GM19025 (cell line): ENCODE measurements at regions not wholly inside any gene's neighbourhood (a gene's known extent, or its start where the extent isn't known, plus 50 kb on each side); places are given as distances from the start of the nearest gene placed in this dataset.

Experiments
- ATAC-seq: cut with Tn5 transposase; IDR thresholded peaks from one replicate; pipeline ENCODE4 v1.9.1; 2021; ENCODE audit warnings: mild to moderate bottlenecking, low read depth, moderate library complexity; ENCODE audit not compliant: unreplicated experiment

DNA sequence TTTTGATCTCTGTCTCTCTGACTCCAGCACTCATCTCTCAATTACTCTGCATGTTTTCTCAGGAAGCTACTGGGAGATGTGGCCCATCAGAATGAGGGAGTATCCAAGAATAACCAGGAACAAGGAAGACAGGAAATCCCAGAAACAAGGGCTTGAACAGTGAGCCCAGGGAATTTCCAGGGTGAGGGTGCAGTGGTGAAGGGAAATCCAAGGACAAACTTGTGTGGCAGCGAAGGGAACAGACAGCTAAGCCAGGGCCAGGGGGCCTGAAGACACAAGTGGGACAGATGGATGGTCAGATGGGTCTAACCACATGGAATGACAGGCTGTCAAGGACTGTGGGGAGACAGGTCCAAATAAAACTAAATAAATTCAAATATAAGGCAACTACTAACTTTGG lies 121.8 kb upstream of the ERRFI1 start:
- ATAC-seq = no peak

DNA sequence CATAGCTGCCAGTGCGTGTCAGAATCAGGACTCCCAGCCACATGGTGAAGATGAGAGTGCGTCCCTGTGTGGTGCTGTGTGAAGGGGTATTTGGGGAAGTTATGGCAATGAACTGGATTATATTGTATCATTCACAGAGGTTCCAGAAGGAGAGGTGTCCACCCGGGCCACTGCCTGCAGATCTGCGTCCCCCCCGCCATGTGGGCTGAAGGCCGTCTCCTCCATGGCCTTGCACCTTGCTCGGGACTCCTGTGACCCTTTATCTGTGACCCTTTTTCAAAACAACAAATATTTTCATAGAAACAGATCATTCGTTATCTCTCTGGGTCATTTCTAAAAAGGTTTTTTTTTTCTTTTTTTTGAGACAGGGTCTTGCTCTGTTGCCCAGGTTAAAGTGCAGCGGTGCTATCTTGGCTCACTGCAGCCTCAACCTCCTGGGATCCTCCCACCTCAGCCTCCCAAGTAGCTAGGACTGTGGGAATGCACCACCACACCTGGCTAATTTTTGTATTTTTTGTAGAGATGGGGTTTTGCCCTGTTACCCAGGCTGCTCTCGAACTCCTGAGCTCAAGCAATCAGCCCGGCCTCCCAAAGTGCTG lies 120.2 kb upstream of the ERRFI1 start:
- ATAC-seq = no peak

DNA sequence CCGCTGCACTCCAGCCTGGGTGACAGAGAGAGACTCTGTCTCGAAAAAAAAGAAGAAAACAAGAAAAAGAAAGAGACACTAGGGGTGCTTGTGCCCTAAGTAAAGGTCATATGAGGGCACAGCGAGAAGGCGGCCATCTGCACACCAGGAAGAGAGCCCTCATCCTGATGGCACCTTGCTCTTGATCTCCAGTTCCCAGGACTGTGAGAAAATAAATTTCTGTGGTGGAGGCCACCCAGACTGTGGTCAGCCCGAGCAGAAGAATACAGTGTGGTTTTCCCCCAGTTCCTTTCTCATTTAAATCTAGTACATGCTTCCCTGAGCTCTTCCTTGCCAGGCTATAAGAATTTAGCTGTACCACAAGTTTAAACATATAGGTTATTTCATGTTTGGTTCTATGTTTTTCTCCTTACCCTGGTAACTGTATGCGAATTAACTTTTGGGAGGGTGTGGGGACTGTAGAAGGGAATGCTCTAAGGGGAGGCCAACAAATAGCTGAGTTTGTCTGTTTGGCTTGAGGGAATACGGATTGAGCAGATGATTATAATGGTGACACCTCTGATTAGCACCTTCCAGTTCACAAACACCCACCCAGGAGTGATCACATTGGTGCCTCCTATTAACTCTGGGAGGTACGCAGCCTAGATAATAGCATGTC lies 119.6 kb upstream of the ERRFI1 start:
- no peak for ATAC-seq

DNA sequence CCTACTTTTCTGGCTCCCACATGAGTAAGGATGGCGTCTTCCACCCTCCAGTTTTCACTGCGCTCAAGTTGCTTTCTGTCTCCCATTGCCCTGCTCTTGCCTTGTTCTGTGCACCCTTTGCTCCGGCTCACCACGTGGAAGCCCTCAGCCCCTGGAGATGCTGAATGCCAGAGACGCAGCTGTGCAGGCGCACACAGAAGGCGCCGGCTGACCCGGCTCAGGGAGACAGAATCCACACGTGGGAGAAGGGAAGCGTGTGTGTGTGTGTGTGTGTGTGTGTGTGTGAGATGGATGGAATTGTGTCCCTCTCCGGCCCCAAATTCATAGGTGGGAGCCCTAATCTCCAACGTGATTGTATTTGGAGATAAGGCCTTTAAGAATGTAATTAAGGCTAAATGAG lies 118.2 kb upstream of the ERRFI1 start:
- no peak for ATAC-seq

DNA sequence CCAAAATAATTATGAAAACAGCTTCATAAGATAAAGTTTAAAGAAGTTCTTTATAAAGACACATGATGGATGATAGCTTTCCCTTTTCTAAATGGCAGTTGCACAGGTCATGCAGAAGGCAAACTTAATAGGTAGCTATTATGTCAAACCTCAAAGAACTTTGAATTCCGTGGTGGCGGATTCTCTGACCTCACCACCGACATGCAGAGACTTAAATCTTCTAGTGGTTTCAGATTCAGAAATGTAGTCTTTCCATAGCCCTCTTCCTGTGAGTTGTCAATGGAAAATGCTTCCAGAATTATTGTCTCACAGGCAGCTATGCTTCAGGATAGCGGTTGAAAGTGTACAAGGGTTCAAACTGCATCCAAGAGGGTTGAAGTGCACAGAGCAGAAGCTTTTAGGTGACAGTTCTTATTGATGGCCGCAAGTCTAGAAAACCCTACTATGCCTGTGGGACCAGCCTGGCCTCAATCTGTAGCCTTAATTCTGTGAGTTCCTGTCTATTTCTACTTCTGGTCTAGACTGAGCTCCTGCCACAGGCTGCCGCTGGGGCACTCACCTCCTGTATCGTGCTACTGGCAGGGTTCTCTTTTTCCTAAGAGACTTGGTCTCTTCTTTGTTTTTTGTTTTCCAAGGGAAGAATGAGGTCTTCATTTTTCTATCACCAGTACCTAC lies 117.0 kb upstream of the ERRFI1 start:
- ATAC-seq = no peak

DNA sequence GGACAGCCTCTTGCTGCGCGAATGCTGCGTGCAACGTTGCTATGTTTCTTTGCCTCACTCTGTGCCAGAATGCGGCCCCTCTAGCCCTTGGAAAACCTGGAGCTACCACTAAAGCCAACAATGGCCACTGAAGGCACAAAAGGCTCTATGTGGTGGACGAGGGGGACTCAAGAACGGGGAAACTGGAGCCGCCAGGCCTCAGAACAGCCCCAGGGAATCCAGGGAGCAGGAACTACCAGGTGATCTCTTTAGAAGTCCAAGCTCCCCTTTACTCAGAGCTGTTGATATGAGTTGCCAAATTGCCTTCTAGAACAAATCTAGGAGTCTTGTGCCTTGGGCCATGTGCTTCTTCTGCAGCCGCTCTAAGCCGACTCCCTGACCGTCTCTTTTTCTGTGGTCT lies 113.8 kb upstream of the ERRFI1 start:
- ATAC-seq = no peak

DNA sequence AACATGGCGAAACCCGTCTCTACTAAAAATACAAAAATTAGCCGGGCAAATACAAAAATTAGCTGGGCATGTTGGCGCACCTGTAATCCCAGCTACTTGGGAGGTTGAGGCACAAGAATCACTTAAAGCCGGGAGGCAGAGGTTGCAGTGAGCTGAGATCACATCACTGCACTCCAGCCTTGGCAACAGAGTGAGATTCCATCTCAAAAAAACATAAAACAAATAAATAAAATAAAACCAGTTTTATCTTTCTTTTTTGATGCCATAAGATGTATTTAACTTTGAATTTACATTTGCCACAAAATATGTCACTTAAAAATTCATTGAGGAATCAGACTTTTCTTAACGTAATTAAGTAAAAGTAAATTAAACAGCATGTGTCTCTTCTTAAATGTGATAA lies 113.3 kb upstream of the ERRFI1 start:
- no peak for ATAC-seq

DNA sequence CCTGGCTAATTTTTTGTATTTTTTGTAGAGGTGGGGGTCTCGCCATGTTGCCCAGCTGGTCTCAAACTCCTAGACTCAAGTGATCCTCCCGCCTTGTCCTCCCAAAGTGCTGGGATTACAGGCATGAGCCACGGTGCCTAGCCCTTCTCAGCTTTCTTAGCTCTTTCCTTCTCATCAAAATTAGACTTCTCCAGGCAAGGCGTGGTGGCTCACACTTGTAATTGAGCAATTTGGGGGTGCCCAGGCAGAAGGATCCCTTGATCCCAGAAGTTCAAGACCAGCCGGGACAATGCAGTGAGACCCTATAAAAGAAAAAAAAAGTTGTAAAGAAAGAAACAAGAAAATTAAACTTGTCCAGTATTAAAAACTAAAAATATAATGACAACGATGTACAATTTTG lies 112.6 kb upstream of the ERRFI1 start:
- ATAC-seq = no peak

DNA sequence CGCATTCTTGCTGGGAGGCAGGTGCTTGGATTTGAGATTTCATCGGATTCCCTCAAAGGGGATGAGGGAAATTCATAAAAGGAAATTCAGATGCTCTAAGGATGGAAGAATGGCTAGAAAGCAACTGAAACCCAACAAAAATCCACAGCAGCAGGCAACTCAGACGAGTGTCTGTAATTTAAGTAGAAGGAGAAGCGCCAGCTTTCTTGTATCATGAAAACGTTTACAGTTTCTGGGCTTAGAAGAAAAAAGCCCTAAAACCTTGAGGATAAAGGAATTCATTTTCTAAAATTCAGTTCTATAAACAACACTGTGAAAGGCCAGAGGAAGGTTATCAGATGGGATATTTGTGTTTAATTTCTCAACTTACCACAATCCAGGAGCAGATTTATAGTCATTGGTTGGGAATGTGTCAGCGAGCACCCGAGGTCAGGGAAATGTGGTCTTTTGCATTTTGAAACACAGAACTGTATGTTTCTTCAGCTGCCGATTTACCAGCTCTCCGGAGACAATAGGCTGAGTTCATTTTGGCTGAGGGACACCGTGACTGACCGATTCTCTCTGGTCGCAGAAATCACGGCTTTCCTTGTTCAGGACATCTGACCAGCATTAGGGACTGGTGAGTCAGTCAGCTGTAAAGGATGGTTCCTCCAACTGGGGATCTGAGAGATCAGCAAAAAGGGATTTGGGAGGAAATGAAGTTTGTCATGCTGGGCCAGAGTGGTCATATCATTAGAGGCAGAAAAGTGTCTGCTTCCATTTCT lies 111.6 kb upstream of the ERRFI1 start:
- ATAC-seq = no peak

DNA sequence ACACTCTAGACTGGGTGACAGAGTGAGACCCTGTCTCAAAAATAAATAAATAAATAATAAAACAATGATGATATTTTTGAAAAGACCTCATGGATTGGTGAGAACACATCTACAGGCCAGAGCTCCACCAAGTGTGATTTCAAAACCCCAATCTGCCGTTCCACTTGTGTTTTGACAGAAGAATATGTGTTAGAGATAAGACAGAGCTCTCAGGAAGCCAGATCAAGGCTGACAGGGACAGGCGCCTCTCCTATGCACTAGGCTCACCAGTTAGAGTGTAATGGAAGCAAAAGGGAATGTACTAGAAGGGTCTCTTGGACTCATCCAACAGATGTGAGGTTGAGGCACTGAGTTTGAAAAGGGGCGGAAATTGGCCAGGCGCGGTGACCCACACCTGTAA lies 110.7 kb upstream of the ERRFI1 start:
- ATAC-seq = no peak

DNA sequence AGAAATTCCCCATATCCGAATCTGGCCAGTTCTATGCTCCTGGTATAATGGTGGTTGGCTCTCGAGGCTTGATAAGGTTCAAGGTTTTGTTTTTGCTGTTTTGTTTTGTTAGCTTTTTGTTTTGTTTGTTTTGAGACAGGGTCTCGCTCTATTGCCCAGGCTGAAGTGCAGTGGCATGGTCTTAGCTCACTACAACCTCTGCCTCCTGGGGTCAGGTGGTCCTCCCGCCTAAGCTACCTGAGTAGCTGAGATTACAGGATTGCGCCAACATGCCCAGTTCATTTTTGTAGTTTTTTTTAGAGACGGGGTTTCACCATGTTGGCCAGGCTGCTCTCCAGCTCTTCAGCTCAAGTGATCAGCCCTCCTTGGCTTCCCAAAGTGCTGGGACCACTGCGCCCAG lies 109.1 kb upstream of the ERRFI1 start:
- ATAC-seq = no peak

DNA sequence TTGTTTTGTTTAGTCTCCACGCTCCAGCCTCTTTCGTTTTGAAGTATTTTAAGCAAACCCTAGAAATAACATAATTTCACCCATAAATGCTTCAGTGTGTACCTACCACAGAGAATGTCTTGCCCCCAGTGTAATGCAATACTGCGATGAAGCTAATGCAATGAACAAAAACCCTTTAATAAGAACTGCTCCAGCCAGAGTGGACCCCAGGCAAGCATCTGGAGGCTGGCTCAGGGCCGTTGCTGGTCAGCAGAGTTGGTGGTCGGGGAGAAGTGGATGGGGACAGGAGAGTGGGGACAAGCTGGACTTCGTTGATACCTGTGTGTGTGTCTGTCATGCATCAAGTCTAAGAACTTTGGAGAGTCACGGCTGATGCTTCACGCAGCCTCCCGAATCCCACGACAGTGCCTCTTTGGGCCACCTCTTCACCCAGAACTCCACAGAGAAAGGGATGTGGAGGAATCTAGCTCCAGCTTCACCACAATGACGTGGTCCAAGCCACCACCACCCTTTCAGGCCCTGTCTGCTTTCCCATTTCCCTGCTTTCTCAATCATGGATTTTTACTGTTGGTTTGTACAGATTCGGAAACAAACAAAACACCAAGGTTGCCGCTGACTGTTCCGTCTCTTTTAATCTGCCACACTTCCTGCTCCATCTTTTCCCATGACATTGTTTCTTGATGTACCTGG lies 108.6 kb upstream of the ERRFI1 start:
- ATAC-seq = no peak

DNA sequence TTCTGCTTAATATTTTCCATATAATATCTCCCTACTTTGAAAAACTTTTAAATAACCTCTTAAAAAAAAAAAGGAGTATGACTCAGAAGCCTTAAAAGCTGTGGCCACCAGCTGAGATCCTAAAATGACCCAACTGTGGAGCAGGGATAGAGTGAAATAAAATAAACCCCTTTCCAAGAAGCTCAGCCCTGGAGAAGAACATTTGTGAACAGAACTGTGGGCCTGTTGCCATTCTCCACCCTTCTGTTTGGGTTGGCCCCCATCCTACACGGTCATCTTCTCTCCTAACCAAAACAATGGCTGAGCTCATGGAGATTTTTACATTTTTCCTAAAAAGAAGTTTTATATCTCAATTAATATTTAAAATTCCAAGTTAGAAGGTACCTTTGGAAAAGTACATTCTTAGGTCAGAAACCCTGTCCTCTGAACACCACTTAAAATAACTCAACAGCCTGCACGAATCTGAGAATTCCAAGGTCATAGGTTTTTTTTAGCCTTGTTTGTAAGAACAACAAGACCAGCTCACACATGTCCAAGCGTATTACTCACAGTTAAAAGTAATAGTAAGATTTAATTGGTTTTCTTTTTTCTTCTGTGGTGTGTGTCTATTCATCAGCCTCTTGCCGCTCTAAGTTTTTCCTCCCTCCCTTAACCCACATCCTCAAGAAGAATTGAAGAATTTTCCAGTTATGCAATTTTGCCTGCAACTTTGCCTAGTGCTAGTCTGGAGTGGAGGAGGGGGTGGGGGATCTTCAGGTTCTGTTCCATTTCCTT lies 107.7 kb upstream of the ERRFI1 start:
- no peak for ATAC-seq

DNA sequence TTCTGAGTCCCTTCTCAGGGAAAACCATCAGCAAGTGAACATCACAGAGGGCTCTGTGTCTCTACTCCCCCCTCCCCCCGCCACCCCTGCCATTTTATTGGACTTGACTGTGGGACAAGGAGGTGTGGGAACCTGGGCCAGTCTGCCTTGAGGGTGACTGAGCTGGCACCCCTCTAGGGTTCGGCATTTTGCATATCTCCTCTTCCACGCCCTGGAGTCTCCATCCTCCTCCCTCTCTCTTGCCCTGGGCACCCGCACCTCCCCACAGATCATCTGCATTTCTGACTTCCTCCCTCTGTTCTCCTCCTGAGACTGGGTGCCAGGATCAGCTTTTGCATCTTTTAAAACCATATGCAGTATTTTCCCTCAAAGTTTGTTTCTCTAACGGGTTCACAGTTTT lies 107.1 kb upstream of the ERRFI1 start:
- no peak for ATAC-seq

DNA sequence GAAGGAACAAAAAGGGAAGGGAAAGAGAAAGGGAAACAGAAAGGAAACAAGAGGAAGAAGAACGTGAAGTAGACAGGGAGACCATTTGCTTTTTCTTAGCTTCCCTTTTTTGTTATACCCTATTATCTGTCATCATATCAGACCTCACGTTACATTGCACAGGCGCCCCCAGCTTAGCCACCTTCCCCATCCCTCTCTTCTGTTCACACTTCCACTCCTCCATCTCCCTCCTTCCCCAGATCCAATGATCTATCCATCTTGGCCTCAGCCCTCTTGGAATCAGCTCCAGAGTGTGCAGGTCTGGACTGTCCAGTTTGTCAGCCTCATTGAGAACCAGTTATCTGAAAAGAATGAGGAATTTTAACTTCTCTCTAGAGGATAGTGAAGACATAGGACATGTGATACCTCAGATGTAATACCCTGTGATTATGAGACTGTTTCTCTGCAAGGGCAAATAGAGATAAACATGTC lies 101.1 kb upstream of the ERRFI1 start:
- no peak for ATAC-seq

DNA sequence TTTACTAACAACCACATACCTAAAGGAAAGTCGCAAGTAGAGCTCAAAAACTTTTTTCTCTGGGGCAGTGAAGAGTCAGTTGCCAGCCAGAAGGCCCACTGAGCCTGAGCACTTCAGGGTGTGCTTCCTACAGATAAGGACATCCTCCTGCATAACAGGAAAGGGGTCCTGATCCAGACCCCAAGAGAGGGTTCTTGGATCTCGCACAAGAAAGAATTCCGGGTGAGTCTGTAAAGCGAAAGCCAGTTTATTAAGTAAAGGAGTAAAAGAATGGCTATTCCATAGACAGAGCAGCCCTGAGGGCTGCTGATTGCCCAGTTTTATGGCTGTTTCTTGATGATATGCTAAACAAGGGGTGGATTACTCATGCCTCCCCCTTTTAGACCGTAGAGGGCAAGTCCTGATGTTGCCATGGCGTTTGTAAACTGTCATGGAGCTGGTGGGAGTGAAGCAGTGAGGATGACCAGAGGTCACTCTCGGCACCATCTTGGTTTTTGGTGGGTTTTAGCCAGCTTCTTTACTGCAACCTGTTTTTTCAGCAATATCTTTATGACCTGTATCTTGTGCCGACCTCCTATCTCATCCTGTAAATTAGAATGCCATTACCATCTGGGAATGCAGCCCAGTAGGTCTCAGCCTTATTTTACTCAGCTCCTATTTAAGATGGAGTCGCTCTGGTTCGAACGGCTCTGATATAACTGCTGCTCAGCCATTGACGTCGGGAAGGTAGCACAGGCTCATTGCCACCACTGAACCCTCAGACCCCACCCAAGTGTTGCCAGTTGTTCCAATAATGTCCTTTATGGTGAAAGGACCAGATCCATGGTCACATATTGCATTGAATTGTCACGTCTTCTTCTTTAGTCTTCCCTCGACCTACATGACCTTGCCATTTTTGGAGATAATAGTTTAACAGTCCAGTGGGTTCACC lies 96.6 kb upstream of the ERRFI1 start:
- no peak for ATAC-seq

DNA sequence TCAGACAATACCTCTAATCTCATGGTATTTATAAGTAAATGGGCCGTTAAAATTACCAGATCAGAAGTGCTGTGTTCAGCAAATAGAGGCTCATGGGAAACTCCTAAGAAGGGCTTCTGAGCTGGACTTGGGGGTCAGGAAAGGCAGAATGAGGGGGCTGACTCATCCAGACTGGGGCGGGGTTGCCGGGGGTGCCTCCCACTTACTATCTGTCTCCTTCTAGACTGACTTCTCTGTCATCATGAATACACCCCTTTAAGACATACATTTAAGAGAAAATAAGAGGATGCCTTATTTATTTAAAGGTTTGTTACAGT lies 96.0 kb upstream of the ERRFI1 start:
- ATAC-seq = no peak

DNA sequence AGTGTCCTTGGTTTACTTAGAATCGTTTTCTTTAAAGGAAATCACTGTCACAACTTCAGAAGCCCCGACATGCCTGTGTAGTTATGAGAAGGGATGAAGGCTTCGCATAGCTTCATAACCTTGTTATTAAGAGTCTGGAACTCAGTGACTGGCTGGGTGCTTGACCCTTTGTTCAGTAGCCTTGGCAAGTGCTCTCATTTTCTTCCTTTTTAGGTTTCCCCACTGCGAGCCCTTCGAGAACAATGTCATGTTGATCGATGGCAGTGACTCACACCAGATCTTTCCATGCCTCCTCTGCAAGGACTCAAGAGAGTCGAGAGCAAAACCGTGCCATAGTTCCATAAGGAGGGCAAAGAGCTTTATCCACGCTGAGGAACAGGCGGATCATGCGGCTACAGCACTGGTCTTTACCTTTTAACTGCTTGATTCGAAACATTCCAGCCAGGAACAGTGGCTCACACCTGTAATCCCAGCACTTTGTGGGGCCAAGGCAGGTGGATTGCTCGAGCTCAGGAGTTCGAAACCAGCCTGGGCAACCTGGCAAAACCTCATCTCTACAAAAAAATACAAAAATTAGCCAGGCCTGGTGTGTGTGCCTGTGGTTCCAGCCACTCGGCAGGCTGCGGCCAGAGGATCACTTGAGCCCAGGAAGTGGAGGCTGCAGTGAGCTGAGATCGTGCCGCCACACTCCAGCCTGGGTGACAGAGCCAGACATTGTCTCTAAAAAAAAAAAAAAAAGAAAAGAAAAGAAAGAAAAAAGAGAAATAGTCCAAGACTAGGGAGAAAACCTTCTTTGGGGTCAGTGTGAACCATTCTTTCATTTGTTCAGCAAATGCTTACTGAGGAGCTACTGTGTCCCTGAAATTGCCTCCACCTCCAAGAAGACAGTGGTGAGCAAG lies 95.4 kb upstream of the ERRFI1 start:
- no peak for ATAC-seq
